ENCODE measurements at regions not wholly inside any gene's neighbourhood (a gene's known extent, or its start where the extent isn't known, plus 50 kb on each side); places are given as distances from the start of the nearest gene placed in this dataset.
"Not testable (repeated sequence)": the region's sequence is repeated elsewhere in the genome, so short reads cannot be mapped to it uniquely, and the experiment has no call there.

DNA sequence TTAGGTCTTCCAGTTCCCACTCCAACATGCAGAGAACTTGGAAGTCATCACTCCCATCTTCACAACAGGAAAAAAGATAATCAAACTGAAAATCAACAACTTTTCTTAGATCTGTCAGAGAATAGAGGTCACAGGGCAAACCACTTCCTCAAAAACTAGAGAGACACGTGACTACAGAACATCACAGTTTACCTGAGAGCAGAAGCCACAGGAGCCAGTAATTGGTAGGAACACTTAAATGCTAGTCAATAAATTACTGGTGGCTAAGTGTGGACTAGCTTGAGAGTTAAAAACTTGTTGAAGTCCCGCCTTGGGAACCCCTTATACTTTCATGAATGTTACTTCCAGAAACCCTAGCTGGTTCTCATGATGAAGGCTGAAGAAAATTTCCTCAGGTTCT is 81.1 kb downstream of the THSD1 start:
- H3K36me3 ChIP-seq (ENCODE audit: control insufficient read depth, insufficient read depth, low read length); H3K27ac ChIP-seq (ENCODE audit: insufficient read depth, low read length); H3K4me3 ChIP-seq (replicated peaks in 1 of 4; ENCODE audit: control extremely low read depth in 1 of 4, insufficient read depth in 1 of 4, low read depth in 3 of 4, low read length in 4 of 4); H3K79me2 ChIP-seq (ENCODE audit: control insufficient read depth, insufficient read depth, low read length); H3K27me3 ChIP-seq (ENCODE audit: control insufficient read depth, insufficient read depth, low read length); H3K9ac ChIP-seq (ENCODE audit: insufficient read depth, low read length); H4K20me1 ChIP-seq (ENCODE audit: control insufficient read depth, extremely low read depth, insufficient read depth, low read length); DNase-seq (ENCODE audit: low read depth in 2 of 2); H3K4me1 ChIP-seq (ENCODE audit: control insufficient read depth, extremely low read depth, insufficient read depth, low read length); H3K9me3 ChIP-seq (ENCODE audit: control insufficient read depth, insufficient read depth, low read depth, low read length); H2AFZ ChIP-seq (ENCODE audit: low read length); H3K4me2 ChIP-seq (ENCODE audit: extremely low read depth, insufficient read depth, low read length): not testable (repeated sequence)

DNA sequence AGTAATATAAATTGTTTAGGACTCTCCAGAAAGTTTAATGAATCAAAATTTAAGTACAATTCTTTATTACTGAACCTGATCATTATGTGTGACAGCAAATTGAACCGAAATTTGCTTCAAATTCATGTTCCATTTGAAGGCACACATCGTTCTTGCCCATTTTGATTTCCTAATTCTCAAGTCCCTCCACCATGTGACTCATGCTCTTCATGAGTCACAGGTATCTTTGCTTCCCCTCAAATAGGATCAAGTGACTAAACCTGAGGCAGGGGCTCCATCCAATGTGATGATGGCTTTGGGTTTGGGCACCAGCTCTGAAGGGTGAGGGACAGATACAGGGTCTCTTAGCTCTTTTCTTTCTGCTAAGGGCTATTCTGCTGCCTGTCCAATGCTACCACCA is 86.1 kb downstream of the THSD1 start:
- H3K79me2 ChIP-seq (ENCODE audit: control insufficient read depth, insufficient read depth, low read length): no peaks in the 10 kb centered on the region
- TF ChIP-seq EZH2 (IDR thresholded peaks at IDR 0.05; ENCODE audit: low read length, missing control alignments): no peak
- TF ChIP-seq, protein P1, sequence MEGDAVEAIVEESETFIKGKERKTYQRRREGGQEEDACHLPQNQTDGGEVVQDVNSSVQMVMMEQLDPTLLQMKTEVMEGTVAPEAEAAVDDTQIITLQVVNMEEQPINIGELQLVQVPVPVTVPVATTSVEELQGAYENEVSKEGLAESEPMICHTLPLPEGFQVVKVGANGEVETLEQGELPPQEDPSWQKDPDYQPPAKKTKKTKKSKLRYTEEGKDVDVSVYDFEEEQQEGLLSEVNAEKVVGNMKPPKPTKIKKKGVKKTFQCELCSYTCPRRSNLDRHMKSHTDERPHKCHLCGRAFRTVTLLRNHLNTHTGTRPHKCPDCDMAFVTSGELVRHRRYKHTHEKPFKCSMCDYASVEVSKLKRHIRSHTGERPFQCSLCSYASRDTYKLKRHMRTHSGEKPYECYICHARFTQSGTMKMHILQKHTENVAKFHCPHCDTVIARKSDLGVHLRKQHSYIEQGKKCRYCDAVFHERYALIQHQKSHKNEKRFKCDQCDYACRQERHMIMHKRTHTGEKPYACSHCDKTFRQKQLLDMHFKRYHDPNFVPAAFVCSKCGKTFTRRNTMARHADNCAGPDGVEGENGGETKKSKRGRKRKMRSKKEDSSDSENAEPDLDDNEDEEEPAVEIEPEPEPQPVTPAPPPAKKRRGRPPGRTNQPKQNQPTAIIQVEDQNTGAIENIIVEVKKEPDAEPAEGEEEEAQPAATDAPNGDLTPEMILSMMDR (conservative IDR thresholded peaks at IDR 0.05 in 1 of 2, IDR thresholded peaks at IDR 0.05 in 1 of 2; ENCODE audit: low read depth in 1 of 2, low read length in 2 of 2): no peak
- DNase-seq (ENCODE audit: low read depth in 2 of 2): peak; percentile 3 to 4

DNA sequence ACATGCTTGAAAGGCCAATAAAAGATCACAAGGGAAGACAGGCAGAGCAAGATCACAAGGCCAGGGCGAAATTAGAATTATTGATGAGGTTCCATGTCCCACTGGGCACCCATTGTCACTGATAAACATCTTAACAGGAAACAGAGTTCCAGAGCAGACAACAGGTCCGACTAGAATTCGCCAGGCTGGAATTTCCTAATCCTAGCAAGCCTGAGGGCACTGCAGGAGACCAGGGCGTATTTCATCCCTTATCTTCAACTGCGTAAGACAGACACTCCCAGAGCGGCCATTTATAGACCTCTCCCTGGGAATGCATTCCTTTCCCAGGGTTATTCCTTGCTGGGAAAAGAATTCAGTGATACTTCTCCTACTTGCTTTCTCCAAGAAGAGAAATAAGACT is 96.1 kb downstream of the THSD1 start:
- H3K4me3 ChIP-seq (replicated peaks in 1 of 4; ENCODE audit: control extremely low read depth in 1 of 4, insufficient read depth in 1 of 4, low read depth in 3 of 4, low read length in 4 of 4); H3K27ac ChIP-seq (ENCODE audit: insufficient read depth, low read length); H3K9ac ChIP-seq (ENCODE audit: insufficient read depth, low read length); H3K4me1 ChIP-seq (ENCODE audit: control insufficient read depth, extremely low read depth, insufficient read depth, low read length); H2AFZ ChIP-seq (ENCODE audit: low read length); H4K20me1 ChIP-seq (ENCODE audit: control insufficient read depth, extremely low read depth, insufficient read depth, low read length); H3K27me3 ChIP-seq (ENCODE audit: control insufficient read depth, insufficient read depth, low read length); DNase-seq (ENCODE audit: low read depth in 2 of 2); H3K9me3 ChIP-seq (ENCODE audit: control insufficient read depth, insufficient read depth, low read depth, low read length); H3K4me2 ChIP-seq (ENCODE audit: extremely low read depth, insufficient read depth, low read length); H3K79me2 ChIP-seq (ENCODE audit: control insufficient read depth, insufficient read depth, low read length); H3K36me3 ChIP-seq (ENCODE audit: control insufficient read depth, insufficient read depth, low read length): not testable (repeated sequence)

More for the DNA sequence above, 86.1 kb downstream of the THSD1 start:
- Histone ChIP-seq H3K4me1 (ENCODE audit: control insufficient read depth, extremely low read depth, insufficient read depth, low read length) (no peaks in the 10 kb centered on the region), H4K20me1 (ENCODE audit: control insufficient read depth, extremely low read depth, insufficient read depth, low read length) (no peaks in the 10 kb centered on the region), H3K4me2 (ENCODE audit: extremely low read depth, insufficient read depth, low read length) (no peak overlapping the region), H3K9me3 (ENCODE audit: control insufficient read depth, insufficient read depth, low read depth, low read length) (no peaks in the 10 kb centered on the region), H3K27ac (ENCODE audit: insufficient read depth, low read length) (no peak overlapping the region), H3K36me3 (ENCODE audit: control insufficient read depth, insufficient read depth, low read length) (no peaks in the 10 kb centered on the region), H3K27me3 (ENCODE audit: control insufficient read depth, insufficient read depth, low read length) (no peaks in the 10 kb centered on the region), H2AFZ (ENCODE audit: low read length) (no peak overlapping the region), H3K4me3 (replicated peaks in 1 of 4; ENCODE audit: control extremely low read depth in 1 of 4, insufficient read depth in 1 of 4, low read depth in 3 of 4, low read length in 4 of 4) (no peak overlapping the region), H3K9ac (ENCODE audit: insufficient read depth, low read length) (no peak overlapping the region)

DNA sequence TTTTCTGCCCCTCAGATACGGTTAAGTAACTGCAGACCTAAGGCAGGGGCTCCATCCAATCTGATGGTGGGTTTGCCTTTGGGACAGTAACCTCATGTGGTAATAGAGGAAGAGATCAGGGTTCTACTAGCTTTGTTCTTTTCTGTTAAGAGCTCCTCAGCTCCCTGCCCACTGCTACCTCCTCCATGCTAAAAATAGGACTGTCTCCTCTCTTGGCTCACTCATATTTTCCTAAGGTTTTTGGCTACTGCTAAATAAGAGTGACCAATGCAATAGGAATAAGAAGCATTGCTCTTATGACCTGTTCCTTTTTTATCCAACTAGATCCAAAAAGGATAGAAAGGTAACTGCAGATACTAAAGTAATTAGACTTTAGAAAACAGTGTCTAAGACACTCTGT is 99.6 kb downstream of the THSD1 start:
- H3K36me3 ChIP-seq (ENCODE audit: control insufficient read depth, insufficient read depth, low read length); H4K20me1 ChIP-seq (ENCODE audit: control insufficient read depth, extremely low read depth, insufficient read depth, low read length); H2AFZ ChIP-seq (ENCODE audit: low read length); H3K9ac ChIP-seq (ENCODE audit: insufficient read depth, low read length); H3K79me2 ChIP-seq (ENCODE audit: control insufficient read depth, insufficient read depth, low read length); H3K4me1 ChIP-seq (ENCODE audit: control insufficient read depth, extremely low read depth, insufficient read depth, low read length); H3K4me3 ChIP-seq (replicated peaks in 1 of 4; ENCODE audit: control extremely low read depth in 1 of 4, insufficient read depth in 1 of 4, low read depth in 3 of 4, low read length in 4 of 4); H3K9me3 ChIP-seq (ENCODE audit: control insufficient read depth, insufficient read depth, low read depth, low read length); H3K27ac ChIP-seq (ENCODE audit: insufficient read depth, low read length); H3K4me2 ChIP-seq (ENCODE audit: extremely low read depth, insufficient read depth, low read length); H3K27me3 ChIP-seq (ENCODE audit: control insufficient read depth, insufficient read depth, low read length); DNase-seq (ENCODE audit: low read depth in 2 of 2): not testable (repeated sequence)

DNA sequence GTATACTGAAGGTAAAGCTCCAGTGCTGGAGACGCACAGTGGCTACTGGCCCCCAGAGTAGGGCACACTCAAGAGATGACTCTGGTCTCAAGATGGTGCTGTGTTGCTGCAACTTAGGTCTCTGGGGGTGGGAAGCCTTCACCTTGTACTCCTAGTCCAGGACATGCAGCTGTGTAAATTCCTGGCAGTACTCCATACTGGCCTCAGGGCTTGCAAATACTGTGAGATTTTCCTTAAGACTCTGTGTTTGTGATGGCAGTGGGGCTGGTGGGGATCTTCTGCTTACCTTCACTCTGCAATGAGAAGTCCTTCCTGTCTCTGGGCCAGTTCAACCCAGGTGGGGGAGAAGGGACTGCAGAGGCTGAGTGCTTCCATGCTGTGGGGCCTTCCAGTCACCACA is 102.9 kb downstream of the THSD1 start:
- not testable (repeated sequence) for H3K9me3 ChIP-seq (ENCODE audit: control insufficient read depth, insufficient read depth, low read depth, low read length); H3K36me3 ChIP-seq (ENCODE audit: control insufficient read depth, insufficient read depth, low read length); H3K9ac ChIP-seq (ENCODE audit: insufficient read depth, low read length); H3K27ac ChIP-seq (ENCODE audit: insufficient read depth, low read length); H3K4me1 ChIP-seq (ENCODE audit: control insufficient read depth, extremely low read depth, insufficient read depth, low read length); H2AFZ ChIP-seq (ENCODE audit: low read length); H3K4me2 ChIP-seq (ENCODE audit: extremely low read depth, insufficient read depth, low read length); H3K79me2 ChIP-seq (ENCODE audit: control insufficient read depth, insufficient read depth, low read length); H4K20me1 ChIP-seq (ENCODE audit: control insufficient read depth, extremely low read depth, insufficient read depth, low read length); H3K27me3 ChIP-seq (ENCODE audit: control insufficient read depth, insufficient read depth, low read length); DNase-seq (ENCODE audit: low read depth in 2 of 2); H3K4me3 ChIP-seq (replicated peaks in 1 of 4; ENCODE audit: control extremely low read depth in 1 of 4, insufficient read depth in 1 of 4, low read depth in 3 of 4, low read length in 4 of 4)

DNA sequence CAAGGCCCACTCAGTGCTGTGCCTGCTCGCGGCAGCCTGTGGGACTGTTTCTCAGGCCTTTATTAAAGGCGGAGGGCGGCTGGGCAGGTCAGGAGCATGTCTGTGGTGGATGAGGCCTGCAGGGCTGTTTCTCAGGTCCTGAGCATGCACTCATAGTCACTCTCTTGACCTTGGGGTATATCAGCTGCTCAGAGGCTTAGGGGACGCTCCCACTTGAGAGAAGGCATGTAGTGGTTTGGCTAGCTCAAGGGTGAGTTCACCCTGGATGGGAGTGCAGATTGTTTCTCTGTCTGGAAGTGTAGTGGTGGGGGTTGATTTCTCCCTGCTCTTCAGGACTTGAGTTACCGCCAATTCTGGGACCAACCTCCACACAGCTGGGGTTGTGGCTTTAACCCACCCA is 103.3 kb downstream of the THSD1 start:
- not testable (repeated sequence) for H3K27me3 ChIP-seq (ENCODE audit: control insufficient read depth, insufficient read depth, low read length)

More for the DNA sequence above, 103.3 kb downstream of the THSD1 start:
- not testable (repeated sequence) for H2AFZ ChIP-seq (ENCODE audit: low read length); DNase-seq (ENCODE audit: low read depth in 2 of 2); H3K4me3 ChIP-seq (replicated peaks in 1 of 4; ENCODE audit: control extremely low read depth in 1 of 4, insufficient read depth in 1 of 4, low read depth in 3 of 4, low read length in 4 of 4); H3K4me1 ChIP-seq (ENCODE audit: control insufficient read depth, extremely low read depth, insufficient read depth, low read length); H3K4me2 ChIP-seq (ENCODE audit: extremely low read depth, insufficient read depth, low read length); H3K36me3 ChIP-seq (ENCODE audit: control insufficient read depth, insufficient read depth, low read length); H3K27ac ChIP-seq (ENCODE audit: insufficient read depth, low read length); H4K20me1 ChIP-seq (ENCODE audit: control insufficient read depth, extremely low read depth, insufficient read depth, low read length); H3K79me2 ChIP-seq (ENCODE audit: control insufficient read depth, insufficient read depth, low read length); H3K9me3 ChIP-seq (ENCODE audit: control insufficient read depth, insufficient read depth, low read depth, low read length); H3K9ac ChIP-seq (ENCODE audit: insufficient read depth, low read length)

All from fibroblast of lung (primary cell).